ENCODE measurements at regions not wholly inside any gene's neighbourhood (a gene's known extent, or its start where the extent isn't known, plus 50 kb on each side); places are given as distances from the start of the nearest gene placed in this dataset.
"Not testable (repeated sequence)": the region's sequence is repeated elsewhere in the genome, so short reads cannot be mapped to it uniquely, and the experiment has no call there.

DNA sequence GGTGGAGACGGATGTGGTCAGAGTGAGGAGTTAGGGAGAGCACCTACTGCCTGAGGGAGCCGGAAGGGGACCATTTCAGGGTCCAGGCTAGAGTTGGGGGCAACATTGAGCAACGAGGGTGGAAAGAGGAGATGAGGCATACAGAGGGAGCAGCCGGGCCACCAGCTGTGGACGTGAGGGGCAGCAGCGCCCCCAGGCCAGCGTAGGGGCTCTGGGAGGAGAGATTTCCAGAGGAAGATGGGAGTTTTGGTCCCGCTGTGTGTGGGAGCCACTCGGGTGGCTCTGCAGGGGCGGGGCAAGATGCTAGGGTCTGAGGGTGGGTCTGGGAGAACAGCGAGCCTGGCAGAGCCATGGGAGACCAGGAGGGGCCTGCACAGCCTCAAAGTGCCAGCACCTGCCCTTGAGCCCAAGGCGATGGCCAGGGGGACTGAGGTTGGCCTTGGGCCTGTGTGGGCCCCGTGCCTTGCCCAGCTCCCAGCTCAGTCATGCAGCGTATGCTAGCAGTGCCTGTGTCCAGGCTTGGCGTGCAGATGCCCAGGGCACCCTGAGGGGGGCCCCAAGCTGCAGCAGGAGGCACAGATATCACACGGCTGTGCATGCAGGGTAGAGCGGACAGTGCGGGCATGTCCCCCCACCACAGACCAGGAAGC is 80.5 kb upstream of the PPP1R26 start:
- DNase-seq = no peak
- intact Hi-C loops (cut with DNase I) = no loop called here
- no peak for ATAC-seq (ENCODE audit: poor library complexity)

DNA sequence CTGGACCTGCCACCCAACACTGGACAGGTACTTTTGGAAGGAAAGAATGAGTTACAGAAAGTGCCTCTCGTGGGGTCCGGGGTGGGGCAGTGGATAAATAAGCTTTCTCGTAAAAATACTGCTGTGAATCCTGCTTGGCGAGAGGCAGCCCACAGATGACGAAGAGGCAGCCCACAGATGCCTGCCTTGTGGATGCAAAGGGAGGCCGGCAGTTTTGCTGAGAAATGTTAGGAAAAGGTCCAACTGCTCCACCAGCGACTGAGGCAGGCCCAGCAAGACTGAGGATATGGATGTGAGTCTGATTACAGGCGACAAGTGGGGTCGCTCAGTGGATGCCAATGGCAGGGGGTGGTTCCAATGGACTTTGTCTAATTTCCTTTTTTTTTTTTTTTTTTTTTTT is 79.1 kb upstream of the PPP1R26 start:
- DNase-seq = no peak
- no peak for ATAC-seq (ENCODE audit: poor library complexity)
- intact Hi-C loops (cut with DNase I) = no loop called here

DNA sequence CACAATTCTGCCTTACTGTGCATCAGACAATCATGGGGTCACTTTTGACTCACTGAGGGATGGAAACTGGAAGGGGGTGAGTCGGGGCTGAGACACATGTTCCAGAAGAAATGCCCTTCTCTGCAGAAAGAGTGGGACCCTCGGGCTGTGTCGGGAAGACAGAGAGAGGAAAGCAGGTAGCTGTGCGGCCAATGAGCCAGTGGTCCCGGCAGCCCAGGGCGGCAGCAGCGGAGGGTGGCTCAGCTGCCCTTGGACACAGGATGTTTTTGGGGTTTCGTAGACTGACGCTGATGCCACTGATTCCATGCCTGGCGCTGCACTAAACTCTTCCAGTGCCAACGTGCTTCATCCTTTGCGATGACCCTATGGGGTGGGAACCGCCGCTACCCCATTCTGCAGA is 78.4 kb upstream of the PPP1R26 start:
- ATAC-seq (ENCODE audit: poor library complexity) = no peak
- intact Hi-C loops (cut with DNase I) = no loop called here
- no peak for DNase-seq

DNA sequence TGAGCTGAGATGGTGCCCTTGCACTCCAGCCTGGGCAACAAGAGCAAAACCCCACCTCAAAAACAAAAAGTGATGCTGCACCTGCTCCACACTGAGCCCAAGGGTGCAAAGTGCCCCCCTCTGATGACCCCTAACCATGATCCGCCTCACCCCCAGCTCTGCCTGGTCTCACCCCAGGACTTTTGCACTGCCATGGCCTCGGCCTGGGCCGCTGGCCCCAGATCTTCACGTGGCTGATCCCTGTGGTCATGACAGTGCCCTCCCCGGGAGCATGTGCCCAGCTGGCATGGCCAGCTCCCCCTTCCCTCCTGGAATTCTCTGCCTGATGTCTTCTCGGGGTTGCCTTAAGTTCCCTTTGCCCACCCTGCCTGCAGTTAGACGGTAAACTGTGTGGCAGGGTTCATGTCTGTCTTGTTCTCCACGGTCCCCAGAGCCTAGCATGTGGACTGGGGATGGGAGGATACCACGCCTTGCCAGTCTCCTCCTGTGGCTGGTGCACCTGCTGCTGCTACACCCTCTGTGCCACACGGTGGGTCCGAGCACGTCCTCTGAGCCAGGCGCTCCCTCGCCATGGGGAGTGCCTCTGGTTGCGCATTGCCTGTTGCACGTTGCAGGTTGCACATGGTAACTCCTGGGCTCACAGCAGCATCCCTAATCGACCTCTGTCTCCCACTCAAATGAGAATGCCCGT is 77.4 kb upstream of the PPP1R26 start:
- intact Hi-C loops (cut with DNase I) = no loop called here
- DNase-seq (no peak), ATAC-seq (ENCODE audit: poor library complexity) (no peak)

DNA sequence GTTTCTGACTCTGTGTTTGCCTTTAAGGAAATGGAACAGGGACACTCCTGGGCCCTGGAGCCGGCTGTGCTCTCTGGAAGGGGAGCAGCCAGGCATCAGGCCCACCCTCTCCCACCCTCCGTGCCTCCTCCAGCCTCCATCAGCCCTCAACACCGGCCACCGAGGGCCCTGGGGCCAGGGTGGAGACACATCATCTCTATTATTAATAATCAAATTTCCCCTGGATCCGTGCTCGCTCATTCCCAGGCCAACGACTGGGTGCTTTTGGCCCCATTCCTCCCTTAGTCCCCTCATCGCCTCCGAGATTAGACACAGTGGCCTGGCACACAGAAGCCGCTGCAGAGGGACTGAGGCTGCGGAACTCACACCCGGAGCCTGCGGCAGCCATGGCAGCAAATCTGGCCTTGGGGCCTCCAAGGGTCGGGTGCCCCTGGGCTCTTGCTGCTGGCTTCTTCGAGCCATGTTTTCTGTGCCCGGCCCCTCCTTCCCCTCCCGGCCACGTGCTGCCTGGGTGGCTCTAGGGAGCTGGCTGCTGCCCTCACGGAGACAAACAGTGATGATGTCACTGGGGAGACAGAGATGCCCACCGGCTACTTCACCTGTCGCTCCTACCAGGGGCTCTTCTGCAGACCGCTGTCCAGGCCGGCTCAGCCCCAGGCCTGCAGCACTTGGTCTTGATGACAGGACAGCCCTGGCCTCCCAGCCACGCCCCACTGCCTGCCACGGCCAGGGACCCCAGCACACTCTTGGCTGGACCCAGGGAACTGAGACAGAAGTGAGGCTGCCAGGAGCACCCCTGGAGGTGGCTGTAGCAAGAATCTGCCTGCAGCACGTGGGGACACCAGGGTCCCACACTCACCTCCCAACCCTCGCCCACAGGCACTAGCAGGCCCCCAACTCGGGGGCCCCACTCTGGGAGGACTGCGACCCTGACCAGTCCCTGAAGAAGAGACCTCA is 76.6 kb upstream of the PPP1R26 start:
- DNase-seq = no peak
- intact Hi-C loops (cut with DNase I) = no loop called here

DNA sequence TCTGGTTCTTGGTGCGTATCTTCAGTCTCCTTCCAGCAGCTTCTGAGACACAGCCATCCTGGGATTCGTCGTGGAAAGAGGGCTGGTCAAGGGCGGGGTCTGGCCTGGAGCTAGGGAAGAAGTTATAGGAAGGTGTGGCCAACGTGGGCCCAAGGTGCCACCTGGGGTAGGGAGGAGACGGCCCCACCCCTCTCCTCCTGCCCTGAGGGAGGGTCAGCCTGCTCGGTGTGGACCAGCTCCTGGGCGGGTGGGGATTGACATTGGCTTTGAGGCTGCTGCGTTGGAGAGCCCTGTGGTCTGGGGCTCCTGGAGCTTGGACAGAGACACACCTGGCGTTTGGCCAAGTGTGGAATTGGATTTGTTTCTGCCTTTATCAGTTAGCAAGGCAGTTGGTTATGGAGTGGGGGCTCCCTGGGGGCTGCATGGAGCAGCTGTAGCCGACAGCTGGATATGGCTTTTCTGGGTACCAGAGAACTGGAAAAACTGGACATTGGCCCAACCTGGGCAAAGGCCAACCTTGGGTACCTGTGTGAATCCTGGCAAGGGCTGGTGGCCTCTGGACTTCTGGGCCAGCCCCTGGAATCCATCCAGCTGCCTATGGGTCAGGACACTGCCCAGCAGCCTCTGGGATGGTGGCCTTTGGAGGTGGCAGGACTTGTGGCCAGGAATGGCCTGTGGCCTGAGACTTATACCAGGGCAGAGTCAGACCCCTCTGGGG is 75.7 kb upstream of the PPP1R26 start:
- ATAC-seq (ENCODE audit: poor library complexity) (no peak), DNase-seq (no peak)
- intact Hi-C loops (cut with DNase I) = no loop called here

More for the DNA sequence above, 76.6 kb upstream of the PPP1R26 start:
- no peak for ATAC-seq (ENCODE audit: poor library complexity)

DNA sequence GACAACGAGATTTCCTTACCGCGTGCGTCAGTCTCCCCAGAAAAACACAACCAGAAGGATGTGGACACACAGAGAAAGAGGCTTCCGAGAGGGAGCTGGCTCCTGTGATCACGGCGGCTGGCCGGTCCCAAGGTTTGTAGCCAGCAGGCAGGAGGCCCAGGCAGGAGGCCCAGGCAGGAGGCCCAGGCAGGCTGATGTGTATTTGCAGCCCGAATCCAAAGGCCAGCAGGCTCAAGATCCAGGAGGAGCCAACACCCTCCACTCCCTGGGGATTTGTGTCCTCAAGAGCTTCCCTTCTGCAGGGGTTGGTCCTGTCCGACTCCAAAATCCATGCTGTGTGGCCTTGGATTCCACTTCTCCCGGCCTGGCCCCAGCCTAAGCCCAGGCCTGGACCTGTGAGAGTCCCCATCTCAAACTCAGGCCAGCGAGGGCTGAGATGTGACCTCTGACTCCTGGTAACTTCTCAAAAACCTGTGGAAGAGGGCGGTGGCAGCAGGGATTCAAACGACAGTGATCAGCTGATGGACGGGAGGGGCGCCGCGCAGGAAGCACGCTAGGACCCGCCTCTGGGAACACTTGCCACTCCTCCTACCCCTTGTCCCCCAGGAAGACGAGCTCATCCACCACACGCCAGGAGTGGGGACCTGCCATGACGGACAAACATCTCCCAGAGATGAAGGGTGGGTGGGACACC is 75.0 kb upstream of the PPP1R26 start:
- ATAC-seq (ENCODE audit: poor library complexity) (no peak), DNase-seq (no peak)
- intact Hi-C loops (cut with DNase I) = no loop called here

DNA sequence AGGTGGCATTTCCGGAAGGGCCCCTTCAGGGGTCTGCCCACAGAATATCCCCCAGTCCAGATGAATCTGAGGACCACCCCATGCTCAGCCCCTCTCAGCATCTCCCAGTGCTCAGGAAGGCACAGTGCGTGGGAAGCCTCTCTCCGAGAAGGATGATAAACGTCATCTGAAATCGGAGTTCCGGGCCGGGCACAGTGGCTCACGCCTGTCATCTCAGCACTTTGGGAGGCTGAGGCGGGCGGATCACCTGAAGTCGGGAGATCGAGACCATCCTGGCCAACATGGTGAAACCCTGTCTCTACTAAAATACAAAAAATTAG is 74.5 kb upstream of the PPP1R26 start:
- ATAC-seq (ENCODE audit: poor library complexity); DNase-seq; intact Hi-C loops (cut with DNase I): not testable (repeated sequence)

DNA sequence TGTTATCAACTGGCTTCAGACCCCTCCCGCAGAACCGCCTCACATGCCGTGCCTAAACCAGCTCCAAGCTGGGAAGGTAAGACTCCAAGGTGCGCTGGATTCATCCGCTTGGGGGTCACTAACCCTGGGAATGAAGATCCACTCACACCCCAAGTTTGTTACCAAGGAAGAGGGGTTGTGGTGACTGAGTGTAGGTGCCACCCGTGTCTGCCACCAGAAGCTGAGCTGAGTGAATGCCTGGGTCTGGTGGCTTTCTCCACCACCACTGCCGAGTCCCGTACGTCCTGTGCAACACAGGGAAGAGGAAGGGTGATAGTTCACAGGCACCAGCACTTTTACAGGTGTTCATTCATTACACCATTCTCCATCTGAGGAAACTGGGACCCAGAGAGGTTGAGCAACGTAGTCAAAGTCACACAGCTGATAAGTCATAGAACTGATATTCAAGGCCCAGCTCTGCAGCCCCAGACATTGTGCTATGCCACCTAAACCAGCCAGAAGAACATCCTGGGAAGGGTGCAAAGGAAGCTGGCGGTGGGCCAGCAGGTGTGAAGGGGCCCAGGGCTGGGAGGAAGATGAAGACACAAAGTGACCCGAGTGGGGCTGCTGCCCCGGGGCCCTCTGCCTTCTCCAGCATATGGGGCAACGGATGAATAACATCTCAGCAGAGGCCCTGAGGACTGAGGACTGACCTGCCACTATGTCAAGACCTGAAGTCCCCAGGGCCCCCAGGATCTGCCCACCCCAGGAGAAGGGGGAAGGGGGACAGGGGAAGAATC is 70.9 kb upstream of the PPP1R26 start:
- ATAC-seq (ENCODE audit: poor library complexity) = no peak
- intact Hi-C loops (cut with DNase I) = no loop called here
- DNase-seq = no peak

DNA sequence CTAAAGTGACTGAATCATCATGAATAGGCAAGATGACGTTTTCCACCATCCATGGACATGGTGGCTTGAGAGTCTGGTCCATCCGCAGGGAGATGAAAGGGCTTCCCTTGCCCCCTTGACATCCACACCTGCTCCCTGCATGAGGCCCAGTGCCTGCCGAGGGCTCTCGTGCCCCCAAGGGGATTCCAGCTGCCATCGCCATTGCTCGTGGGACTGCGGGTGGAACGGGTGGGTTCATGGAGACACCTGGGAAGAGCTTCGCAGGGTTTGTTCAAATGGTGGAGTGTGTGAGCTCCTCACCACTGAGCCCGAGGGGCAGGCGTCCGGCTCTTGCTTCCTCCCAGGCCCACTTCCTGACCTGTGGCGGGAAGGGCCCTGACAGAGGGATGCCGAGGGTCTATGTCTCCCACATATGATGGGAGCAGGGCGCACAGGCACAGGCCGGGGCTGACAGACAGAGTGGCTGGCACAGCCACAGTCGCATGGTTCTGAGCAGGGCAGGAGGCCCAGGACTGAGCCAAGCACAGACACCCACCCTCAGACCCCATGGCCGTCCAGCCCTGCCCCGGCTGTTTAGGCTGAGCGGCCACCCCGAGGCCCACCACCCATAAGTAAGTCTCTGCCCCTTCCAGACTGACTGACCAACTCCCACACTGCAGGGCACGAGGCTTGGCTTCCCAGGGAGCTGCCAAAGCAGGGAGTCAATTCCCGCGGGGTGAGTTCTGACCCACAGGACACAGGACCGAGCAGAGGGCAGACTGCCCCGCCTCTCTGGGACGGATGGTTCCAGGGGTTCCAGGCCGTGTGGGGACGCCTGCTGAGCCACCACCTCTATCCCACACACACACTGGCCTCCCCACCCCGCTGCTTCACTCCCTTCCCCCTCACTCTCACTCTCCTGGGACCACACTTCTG is 70.0 kb upstream of the PPP1R26 start:
- DNase-seq = no peak
- ATAC-seq (ENCODE audit: poor library complexity) = no peak
- intact Hi-C loops (cut with DNase I) = no loop called here

DNA sequence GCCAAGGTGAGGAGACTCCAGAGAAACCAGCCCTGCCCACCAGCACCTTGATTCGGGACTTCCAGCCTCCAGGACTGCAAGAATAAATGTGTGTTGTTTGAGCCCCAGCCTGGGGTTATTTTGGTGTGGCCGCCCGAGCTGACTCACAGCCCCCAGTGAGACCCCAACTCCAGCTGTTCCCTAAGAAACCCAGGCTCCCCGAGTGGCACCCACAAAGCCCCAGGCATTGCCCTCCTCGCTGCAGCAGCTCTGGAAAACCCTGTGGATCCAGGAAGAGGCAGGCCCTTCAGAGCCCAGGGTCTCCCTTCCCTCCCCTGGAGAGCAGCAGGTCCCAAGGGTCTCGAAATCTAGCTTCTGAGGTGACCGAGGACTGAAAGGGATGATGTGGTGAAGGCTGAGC is 69.2 kb upstream of the PPP1R26 start:
- DNase-seq = no peak
- intact Hi-C loops (cut with DNase I) = no loop called here
- no peak for ATAC-seq (ENCODE audit: poor library complexity)

DNA sequence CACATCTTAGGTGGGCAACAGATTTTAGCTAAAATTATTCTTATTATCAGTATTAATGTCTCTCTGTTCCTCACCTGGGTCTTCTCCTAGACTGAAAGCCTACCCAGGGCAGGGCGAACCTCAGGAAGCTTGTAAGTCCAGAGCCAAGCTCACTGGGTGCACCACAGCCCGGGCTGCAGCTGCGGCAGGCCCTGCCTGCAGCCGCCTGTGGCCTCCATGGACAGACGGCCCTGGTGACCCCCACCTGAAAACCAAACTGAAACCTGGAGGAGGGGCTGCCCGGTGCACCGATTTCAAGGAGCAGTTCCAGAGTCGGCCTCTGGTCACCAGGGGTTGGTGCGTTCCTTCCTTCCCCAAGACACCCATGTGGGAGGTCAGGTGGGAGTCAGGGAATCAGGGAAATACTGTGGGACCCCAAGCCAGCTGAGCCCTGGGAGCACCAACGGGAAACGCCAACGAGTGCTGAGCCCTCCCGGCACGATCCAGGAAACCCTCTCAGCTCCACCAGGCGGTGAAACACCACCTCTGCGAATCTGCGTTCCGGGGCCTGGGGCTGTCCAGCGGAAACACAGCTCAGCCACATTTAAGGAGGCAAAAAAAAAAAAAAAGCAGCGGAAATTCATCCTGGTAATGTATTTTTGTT is 68.6 kb upstream of the PPP1R26 start:
- ATAC-seq (ENCODE audit: poor library complexity) = no peak
- DNase-seq = no peak
- intact Hi-C loops (cut with DNase I) = no loop called here

DNA sequence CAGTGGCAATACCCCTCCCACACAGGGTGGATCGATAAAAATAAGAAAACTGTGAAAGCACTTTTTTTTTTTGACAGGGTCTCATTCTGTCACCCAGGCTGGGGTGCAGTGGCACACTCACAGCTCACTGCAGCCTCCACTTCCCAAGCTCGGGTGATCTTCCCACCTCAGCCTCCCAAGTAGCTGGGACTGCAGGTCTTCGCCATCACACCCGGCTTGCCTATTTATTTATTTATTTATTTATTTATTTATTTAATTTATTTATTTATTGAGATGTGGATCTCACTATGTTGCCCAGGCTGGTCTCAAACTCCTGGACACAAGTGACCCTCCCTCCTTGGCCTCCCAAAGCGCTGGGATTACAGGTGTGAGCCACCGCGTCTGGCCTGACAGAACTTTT is 68.0 kb upstream of the PPP1R26 start:
- intact Hi-C loops (cut with DNase I) = loop anchor here (2.0 kb wide), 2 partner anchors 67 to 323 kb away; no protein-coding TSS in a partner anchor

DNA sequence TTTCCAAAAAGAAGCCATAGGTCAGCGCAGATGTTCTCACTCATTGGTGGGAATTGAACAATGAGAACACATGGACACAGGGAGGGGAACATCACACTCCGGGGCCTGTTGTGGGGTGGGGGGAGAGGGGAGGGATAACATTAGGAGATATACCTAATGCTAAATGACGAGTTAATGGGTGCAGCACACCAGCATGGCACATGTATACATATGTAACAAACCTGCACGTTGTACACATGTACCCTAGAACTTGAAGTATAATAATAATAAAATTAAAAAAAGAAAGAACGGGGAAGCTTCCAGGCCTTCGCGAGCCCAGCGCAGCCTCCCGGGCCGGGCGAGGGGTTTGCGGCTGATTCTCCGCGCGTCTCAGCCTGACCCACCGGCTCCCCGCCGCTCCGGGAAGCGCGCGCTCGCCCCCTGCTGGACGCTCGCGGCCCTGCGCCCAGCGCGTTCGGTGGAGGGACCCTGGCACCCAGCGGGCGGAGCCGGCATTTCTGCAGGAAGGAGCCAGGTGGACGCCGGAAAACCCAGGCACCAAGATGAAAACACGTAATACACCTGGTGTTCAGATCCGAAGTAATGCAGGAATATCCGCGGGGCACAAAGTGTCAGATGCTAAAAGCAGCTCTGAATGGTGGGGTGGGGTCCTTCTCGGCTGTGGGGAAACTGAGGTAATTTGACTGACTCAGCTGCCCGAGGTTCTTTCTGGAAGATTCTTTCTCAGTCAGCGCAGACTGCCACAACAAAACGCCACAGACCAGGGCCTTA is 67.1 kb upstream of the PPP1R26 start:
- intact Hi-C loops (cut with DNase I) = loop anchor here (2.0 kb wide), 2 partner anchors 68 to 324 kb away; no protein-coding TSS in a partner anchor
- peak; percentile 98 for ATAC-seq (ENCODE audit: poor library complexity)
- DNase-seq = peak; percentile 75

More for the DNA sequence above, 68.0 kb upstream of the PPP1R26 start:
- ATAC-seq (ENCODE audit: poor library complexity); DNase-seq: not testable (repeated sequence)

DNA sequence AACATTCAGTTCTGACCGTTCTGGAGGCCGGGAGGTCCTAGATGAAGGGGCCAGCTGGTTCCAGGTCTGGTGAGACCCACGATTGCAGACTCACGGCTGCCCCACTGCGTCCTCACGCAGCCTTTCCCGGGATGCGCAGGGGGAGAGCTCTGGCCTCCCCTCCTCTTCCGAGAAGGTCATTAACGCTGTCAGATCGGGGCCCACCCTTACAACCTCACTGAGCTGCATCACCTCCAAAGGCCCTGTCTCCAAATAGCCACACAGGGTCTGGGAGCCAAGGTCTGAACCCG is 66.6 kb upstream of the PPP1R26 start:
- ATAC-seq (ENCODE audit: poor library complexity) (no peak), DNase-seq (no peak)
- intact Hi-C loops (cut with DNase I) = loop anchor here (2.0 kb wide), 2 partner anchors 68 to 324 kb away; no protein-coding TSS in a partner anchor

DNA sequence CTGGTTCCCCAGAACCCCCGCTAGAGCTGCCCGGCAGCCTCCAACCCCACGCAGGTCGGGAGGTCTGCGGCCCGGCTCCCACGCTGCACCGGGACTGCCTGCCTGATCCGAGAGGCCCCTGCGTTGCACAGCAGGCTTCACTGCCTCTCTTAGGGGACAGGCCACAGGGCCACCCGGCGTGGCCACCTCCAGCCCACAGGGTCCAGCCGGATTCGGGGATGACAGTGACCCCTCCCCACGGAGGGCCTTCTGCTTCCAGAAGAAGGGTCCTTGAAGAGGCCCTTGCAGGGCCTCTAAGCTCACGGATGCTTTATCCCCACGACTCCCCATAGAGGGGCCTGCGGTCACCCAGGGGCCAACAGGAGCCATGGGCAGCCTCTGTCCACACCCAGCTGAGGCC is 66.1 kb upstream of the PPP1R26 start:
- intact Hi-C loops (cut with DNase I) = loop anchor here (2.0 kb wide), 2 partner anchors 69 to 325 kb away; no protein-coding TSS in a partner anchor
- DNase-seq = no peak

More for the DNA sequence above, 66.1 kb upstream of the PPP1R26 start:
- no peak for ATAC-seq (ENCODE audit: poor library complexity)

Measured in Right ventricle myocardium superior (tissue), 1 donor.